ENCODE measurements at regions not wholly inside any gene's neighbourhood (a gene's known extent, or its start where the extent isn't known, plus 50 kb on each side); places are given as distances from the start of the nearest gene placed in this dataset.

DNA sequence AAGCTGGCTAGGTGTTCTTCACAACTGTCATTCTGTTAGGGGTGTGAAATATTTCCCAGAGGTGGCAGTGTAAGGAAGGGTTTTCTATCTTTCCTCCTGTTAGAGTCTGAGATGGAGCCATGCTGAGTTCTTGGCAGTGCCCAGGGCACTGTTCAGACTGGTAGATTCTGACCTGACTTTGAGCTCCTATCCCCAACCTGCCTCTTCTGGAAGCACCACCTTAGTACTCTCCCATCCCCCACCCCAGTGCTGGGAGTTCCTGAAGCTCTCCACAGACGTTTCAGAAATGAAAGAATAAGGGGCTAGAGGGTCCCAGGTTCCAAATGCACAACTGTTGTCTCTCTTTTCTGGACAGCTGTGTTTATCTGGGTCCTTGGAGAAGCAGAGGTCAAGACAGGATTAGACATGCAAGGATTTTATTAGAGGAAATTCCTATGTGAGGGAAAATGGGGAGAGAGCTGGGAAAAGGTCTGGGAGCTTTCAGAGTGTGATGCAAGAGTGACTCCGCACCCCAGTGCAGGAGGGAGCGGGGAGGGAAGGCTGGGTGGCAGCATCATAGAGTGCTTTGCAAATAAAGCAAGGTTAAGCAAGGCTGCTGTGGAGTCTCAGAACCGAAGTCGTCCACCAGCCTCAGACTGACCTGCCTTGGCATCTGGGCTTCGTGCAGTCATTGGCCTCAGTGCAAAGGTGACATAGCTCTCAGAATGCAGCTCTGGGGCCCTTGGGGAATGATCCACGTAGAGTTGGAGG is 75.5 kb downstream of the SLC4A3 start:
- no peaks in the 10 kb centered on the region for H3F3A ChIP-seq (ENCODE audit: control insufficient read depth, insufficient read depth)
- H3K4me3 ChIP-seq (ENCODE audit: low read length), result no peak overlapping the region
- H3K9me2 ChIP-seq (replicated peaks; ENCODE audit: control insufficient read depth, low read length), result no peaks in the 10 kb centered on the region
- H3K4me2 ChIP-seq (ENCODE audit: low read length), result no peak overlapping the region
- H3K79me2 ChIP-seq (ENCODE audit: control insufficient read depth, low read length), result peaks cover 92% of the 10 kb centered on the region
- no peaks in the 10 kb centered on the region for H4K20me1 ChIP-seq (ENCODE audit: control insufficient read depth, insufficient read depth, low read depth, low read length)
- no peaks in the 10 kb centered on the region for H3K27me3 ChIP-seq (ENCODE audit: control insufficient read depth, low read length)
- H3K9me3 ChIP-seq (ENCODE audit: control insufficient read depth, insufficient read depth, low read length), result no peaks in the 10 kb centered on the region
- no peak overlapping the region for H3K27ac ChIP-seq (ENCODE audit: low read depth, low read length)
- TF ChIP-seq, protein P1, sequence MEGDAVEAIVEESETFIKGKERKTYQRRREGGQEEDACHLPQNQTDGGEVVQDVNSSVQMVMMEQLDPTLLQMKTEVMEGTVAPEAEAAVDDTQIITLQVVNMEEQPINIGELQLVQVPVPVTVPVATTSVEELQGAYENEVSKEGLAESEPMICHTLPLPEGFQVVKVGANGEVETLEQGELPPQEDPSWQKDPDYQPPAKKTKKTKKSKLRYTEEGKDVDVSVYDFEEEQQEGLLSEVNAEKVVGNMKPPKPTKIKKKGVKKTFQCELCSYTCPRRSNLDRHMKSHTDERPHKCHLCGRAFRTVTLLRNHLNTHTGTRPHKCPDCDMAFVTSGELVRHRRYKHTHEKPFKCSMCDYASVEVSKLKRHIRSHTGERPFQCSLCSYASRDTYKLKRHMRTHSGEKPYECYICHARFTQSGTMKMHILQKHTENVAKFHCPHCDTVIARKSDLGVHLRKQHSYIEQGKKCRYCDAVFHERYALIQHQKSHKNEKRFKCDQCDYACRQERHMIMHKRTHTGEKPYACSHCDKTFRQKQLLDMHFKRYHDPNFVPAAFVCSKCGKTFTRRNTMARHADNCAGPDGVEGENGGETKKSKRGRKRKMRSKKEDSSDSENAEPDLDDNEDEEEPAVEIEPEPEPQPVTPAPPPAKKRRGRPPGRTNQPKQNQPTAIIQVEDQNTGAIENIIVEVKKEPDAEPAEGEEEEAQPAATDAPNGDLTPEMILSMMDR (IDR thresholded peaks at IDR 0.05; ENCODE audit: low read depth, low read length, poor library complexity, severe bottlenecking), result no peak
- TF ChIP-seq EZH2phosphoT487 (IDR thresholded peaks at IDR 0.05; ENCODE audit: borderline replicate concordance, low read length), result no peak
- no peaks in the 10 kb centered on the region for H3K4me1 ChIP-seq (ENCODE audit: control insufficient read depth, low read length)
- H3K36me3 ChIP-seq (ENCODE audit: control insufficient read depth, low read length), result peaks cover 2% of the 10 kb centered on the region; the same call in 1 of the 2 replicates

DNA sequence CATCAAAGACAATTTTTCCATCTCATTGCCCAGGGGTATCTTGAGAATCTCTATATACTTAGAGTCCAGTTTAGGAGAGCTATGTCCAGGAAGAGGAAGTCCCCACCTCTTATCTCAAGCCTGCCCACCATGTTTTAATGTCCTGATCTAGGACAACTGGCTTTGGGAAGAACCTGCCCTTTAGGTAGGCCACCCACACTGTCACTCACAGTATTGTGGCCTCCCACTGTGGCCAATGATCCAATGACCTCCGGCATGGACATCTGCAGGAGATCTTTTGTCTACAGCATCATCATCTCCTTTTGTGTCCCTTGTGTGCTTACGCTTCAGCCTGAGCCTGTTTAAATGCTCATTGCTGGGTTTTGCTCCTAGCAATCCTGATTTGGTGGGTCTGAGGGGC is 77.4 kb downstream of the SLC4A3 start:
- Histone ChIP-seq H3K4me3 (ENCODE audit: low read length) (no peak overlapping the region), H3K79me2 (ENCODE audit: control insufficient read depth, low read length) (peaks cover 85% of the 10 kb centered on the region), H3F3A (ENCODE audit: control insufficient read depth, insufficient read depth) (no peaks in the 10 kb centered on the region), H3K4me1 (ENCODE audit: control insufficient read depth, low read length) (no peaks in the 10 kb centered on the region), H3K9me3 (ENCODE audit: control insufficient read depth, insufficient read depth, low read length) (no peaks in the 10 kb centered on the region), H3K27ac (ENCODE audit: low read depth, low read length) (no peak overlapping the region), H3K9me2 (replicated peaks; ENCODE audit: control insufficient read depth, low read length) (no peaks in the 10 kb centered on the region), H3K36me3 (ENCODE audit: control insufficient read depth, low read length) (peaks cover 11% of the 10 kb centered on the region), H3K4me2 (ENCODE audit: low read length) (no peak overlapping the region), H4K20me1 (ENCODE audit: control insufficient read depth, insufficient read depth, low read depth, low read length) (no peaks in the 10 kb centered on the region), H3K27me3 (ENCODE audit: control insufficient read depth, low read length) (no peaks in the 10 kb centered on the region)
- TF ChIP-seq, protein P1 (IDR thresholded peaks at IDR 0.05; ENCODE audit: low read depth, low read length, poor library complexity, severe bottlenecking), result no peak
- TF ChIP-seq EZH2phosphoT487 (IDR thresholded peaks at IDR 0.05; ENCODE audit: borderline replicate concordance, low read length), result no peak

DNA sequence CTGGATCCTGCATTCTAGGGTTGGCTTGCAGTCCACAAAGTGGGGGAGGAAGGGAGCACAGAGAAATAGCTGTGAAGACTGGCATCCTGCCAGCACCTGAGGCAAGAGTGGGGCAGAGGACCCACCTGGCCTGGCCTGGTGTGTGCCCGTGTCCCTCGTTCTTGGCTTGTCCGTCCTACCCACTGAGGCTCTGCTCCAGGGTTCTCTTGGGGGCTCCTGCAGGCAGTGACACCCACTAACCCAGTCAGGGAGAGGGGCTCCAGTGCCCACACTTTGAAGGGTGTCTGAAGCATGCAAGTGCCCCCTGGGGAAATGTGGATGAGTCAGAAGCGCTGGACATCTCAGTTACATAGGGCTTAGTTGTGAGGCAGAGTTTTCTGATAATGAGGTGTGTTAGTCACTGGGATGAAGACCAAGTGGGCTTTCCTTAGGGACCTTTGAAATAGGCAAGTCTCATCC is 79.4 kb downstream of the SLC4A3 start:
- Histone ChIP-seq H3K4me1 (ENCODE audit: control insufficient read depth, low read length) (no peaks in the 10 kb centered on the region), H3K36me3 (ENCODE audit: control insufficient read depth, low read length) (peaks cover 11% of the 10 kb centered on the region), H3K27me3 (ENCODE audit: control insufficient read depth, low read length) (no peaks in the 10 kb centered on the region), H3K79me2 (ENCODE audit: control insufficient read depth, low read length) (peaks cover 79% of the 10 kb centered on the region), H3F3A (ENCODE audit: control insufficient read depth, insufficient read depth) (no peaks in the 10 kb centered on the region), H3K4me3 (ENCODE audit: low read length) (no peak overlapping the region), H3K27ac (ENCODE audit: low read depth, low read length) (no peak overlapping the region), H3K9me2 (replicated peaks; ENCODE audit: control insufficient read depth, low read length) (no peaks in the 10 kb centered on the region), H3K9me3 (ENCODE audit: control insufficient read depth, insufficient read depth, low read length) (no peaks in the 10 kb centered on the region), H3K4me2 (ENCODE audit: low read length) (no peak overlapping the region), H4K20me1 (ENCODE audit: control insufficient read depth, insufficient read depth, low read depth, low read length) (no peaks in the 10 kb centered on the region)
- no peak for TF ChIP-seq EZH2phosphoT487 (IDR thresholded peaks at IDR 0.05; ENCODE audit: borderline replicate concordance, low read length)
- TF ChIP-seq, protein P1 (IDR thresholded peaks at IDR 0.05; ENCODE audit: low read depth, low read length, poor library complexity, severe bottlenecking), result no peak
